D721Med (cell line): ENCODE measurements at regions not wholly inside any gene's neighbourhood (a gene's known extent, or its start where the extent isn't known, plus 50 kb on each side); places are given as distances from the start of the nearest gene placed in this dataset.

ENCODE experiments used
- DNase-seq: peaks from one replicate; pipeline ENCODE4 v3.0.0; 2011; ENCODE audit warnings: low spot score; ENCODE audit not compliant: insufficient read length
- FAIRE-seq: peaks from 2 replicates; lab custom pipeline; 2011; peaks lifted over from hg19 to GRCh38; lab: Jason Lieb, UNC
- CTCF ChIP-seq: IDR thresholded peaks from 2 replicates; pipeline ENCODE4 v1.5.1; 2012; ENCODE audit warnings: mild to moderate bottlenecking, control low read depth; ENCODE audit not compliant: insufficient read depth; ENCODE audit errors: missing control alignments

GRCh38 chr4:136554033-136554432 is 978.3 kb downstream of the PCDH18 start:
- TF ChIP-seq CTCF = no peak
- no peak for DNase-seq
- FAIRE-seq = no peak

- no peak for FAIRE-seq
- DNase-seq = no peak
- no peak for TF ChIP-seq CTCF
Measured at GRCh38 chr4:136551753-136552152, 980.5 kb downstream of the PCDH18 start.

GRCh38 chr4:136540747-136541146 is 991.5 kb downstream of the PCDH18 start:
- no peak for FAIRE-seq
- no peak for DNase-seq
- TF ChIP-seq CTCF = no peak

- FAIRE-seq = no peak
- TF ChIP-seq CTCF = no peak
Measured at GRCh38 chr4:136528131-136528530, 1004.2 kb downstream of the PCDH18 start.

GRCh38 chr4:136526517-136526916 is 1005.8 kb downstream of the PCDH18 start:
- no peak for TF ChIP-seq CTCF
- FAIRE-seq = no peak
- no peak for DNase-seq

More at GRCh38 chr4:136528131-136528530, 1004.2 kb downstream of the PCDH18 start:
- DNase-seq = no peak

GRCh38 chr4:136524039-136524438 is 1008.3 kb downstream of the PCDH18 start:
- DNase-seq = no peak

More at GRCh38 chr4:136524039-136524438, 1008.3 kb downstream of the PCDH18 start:
- no peak for TF ChIP-seq CTCF
- FAIRE-seq = no peak
